HepG2 (cell line): ENCODE measurements at regions not wholly inside any gene's neighbourhood (a gene's known extent, or its start where the extent isn't known, plus 50 kb on each side); places are given as distances from the start of the nearest gene placed in this dataset.

ENCODE experiments used
- ATAC-seq: fragments of 200-7000 bp; cut with Tn5 transposase; 3 replicates; pipeline ENCODE4 v1.9.1; 2020; ENCODE audit warnings: mild to moderate bottlenecking, moderate library complexity
- BruUV-seq: library from RNA; stranded (reverse); fragments of 400-500 nt; replicated peaks from 2 replicates; lab custom pipeline; 2021; lab: Mats Ljungman, UMichigan
- CTCF ChIA-PET: fragments of 300-600 bp; formaldehyde crosslinking; extraction: SDS; loops from one replicate; lab custom pipeline; 2021; ENCODE audit warnings: low total read pairs, inconsistent platforms, low intra/inter-chr PET ratio; lab: Yijun Ruan, JAX
- POLR2A ChIA-PET: fragments of 350-600 bp; sonication (Branson Sonifier 250); formaldehyde crosslinking; loops from one replicate; lab custom pipeline; 2020; ENCODE audit warnings: antibody characterized with exemption, inconsistent platforms; lab: Yijun Ruan, JAX
- DNase-seq: peaks from one replicate; pipeline ENCODE4 v3.0.0-alpha.2; 2015; ENCODE audit warnings: low spot score
- FAIRE-seq: peaks from 3 replicates; lab custom pipeline; 2011; peaks lifted over from hg19 to GRCh38; lab: Jason Lieb, UNC
- H2AFZ ChIP-seq: one replicate; pipeline ENCODE4 v1.6.1; 2011; ENCODE audit warnings: low read length, inconsistent platforms
- H3K27ac ChIP-seq: fragments of 300-600 bp; 3 replicates; pipeline ENCODE4 v1.8.0; 2011; ENCODE audit warnings: mixed run types, mild to moderate bottlenecking, mixed read lengths, low read length, inconsistent platforms; ENCODE audit not compliant: insufficient read depth; ENCODE audit errors: extremely low read length
- H3K27me3 ChIP-seq, 2 experiments: fragments of 200-600 bp in 1 of 2; 2 replicates in 1 of 2; 3 replicates in 1 of 2; pipeline versions ENCODE4 v1.6.0 to v1.8.0; 2011; ENCODE audit warnings: low read length in 2 of 2, mild to moderate bottlenecking in 2 of 2, moderate library complexity in 2 of 2, inconsistent platforms in 1 of 2; ENCODE audit not compliant: insufficient read depth in 2 of 2, control insufficient read depth in 1 of 2
- H3K36me3 ChIP-seq, 2 experiments: fragments of 200-600 bp in 1 of 2; replicated peaks in 1 of 2; 2 replicates in 1 of 2; 3 replicates in 1 of 2; pipeline versions ENCODE4 v1.5.1 to v1.8.0; 2011; ENCODE audit warnings: low read length in 2 of 2, inconsistent platforms in 1 of 2; ENCODE audit not compliant: insufficient read depth in 2 of 2, control insufficient read depth in 1 of 2
- H3K4me1 ChIP-seq: 2 replicates; pipeline ENCODE4 v1.5.1; 2012; ENCODE audit warnings: low read length, inconsistent platforms; ENCODE audit not compliant: insufficient read depth
- H3K4me2 ChIP-seq: 2 replicates; pipeline ENCODE4 v1.6.0; 2011; ENCODE audit warnings: low read depth, low read length, inconsistent platforms
- H3K4me3 ChIP-seq, 3 experiments: fragments of 200-600 bp in 1 of 3; sonication (generic), shearing (Covaris generic) in 1 of 3; replicated peaks in 1 of 3; 2 replicates each; pipeline ENCODE4 v1.5.1; 2011 to 2016; ENCODE audit warnings: low read length in 3 of 3, inconsistent platforms in 2 of 3, low read depth in 2 of 3, mild to moderate bottlenecking in 2 of 3, control low read depth in 1 of 3, mixed read lengths in 1 of 3; ENCODE audit not compliant: insufficient read depth in 1 of 3
- H3K79me2 ChIP-seq: one replicate; pipeline ENCODE4 v1.6.1; 2011; ENCODE audit warnings: low read length, inconsistent platforms; ENCODE audit not compliant: insufficient read depth
- H3K9ac ChIP-seq: 2 replicates; pipeline ENCODE4 v1.6.0; 2011; ENCODE audit warnings: mild to moderate bottlenecking, low read depth, low read length, inconsistent platforms; ENCODE audit not compliant: insufficient read depth
- H3K9me3 ChIP-seq: 2 replicates; pipeline ENCODE4 v1.5.1; 2012; ENCODE audit warnings: mild to moderate bottlenecking, low read length
- H4K20me1 ChIP-seq: 2 replicates; pipeline ENCODE4 v1.6.0; 2011; ENCODE audit warnings: inconsistent platforms, mild to moderate bottlenecking, low read length, moderate library complexity; ENCODE audit not compliant: insufficient read depth
- CENPX ChIP-seq: sonication (generic); formaldehyde crosslinking; IDR thresholded peaks from 2 replicates; pipeline ENCODE4 v1.9.0; 2021; ENCODE audit warnings: mild to moderate bottlenecking, missing genetic modification reagents, moderate library complexity
- CHD4 ChIP-seq: fragments of 200-600 bp; sonication (generic); IDR thresholded peaks from 2 replicates; pipeline ENCODE4 v1.7.0; 2017; ENCODE audit warnings: mild to moderate bottlenecking, low read length, borderline replicate concordance
- KDM2A ChIP-seq: sonication (generic); formaldehyde crosslinking; IDR thresholded peaks from 2 replicates; pipeline ENCODE4 v1.4.0; 2020; ENCODE audit warnings: low read depth, missing genetic modification reagents, borderline replicate concordance
- MBD4 ChIP-seq: IDR thresholded peaks from 2 replicates; pipeline ENCODE4 v1.6.1; 2012; ENCODE audit warnings: low read length, inconsistent platforms, borderline replicate concordance
- PHF8 ChIP-seq: sonication (generic); formaldehyde crosslinking; IDR thresholded peaks from 2 replicates; pipeline ENCODE4 v1.5.0; 2020; ENCODE audit warnings: missing genetic modification reagents
- SP4 ChIP-seq: sonication (generic); formaldehyde crosslinking; IDR thresholded peaks from 2 replicates; pipeline ENCODE4 v1.8.1; 2023; ENCODE audit warnings: mild to moderate bottlenecking, missing genetic modification reagents
- TCF12 ChIP-seq, 2 experiments: fragments of 450-650 bp in 1 of 2; sonication (generic) in 1 of 2; formaldehyde crosslinking in 1 of 2; IDR thresholded peaks; 2 replicates each; pipeline versions ENCODE4 v1.6.1 to v1.8.0; 2017 to 2022; ENCODE audit warnings: antibody characterized with exemption in 1 of 2, mild to moderate bottlenecking in 1 of 2, missing genetic modification reagents in 1 of 2, moderate library complexity in 1 of 2
- ZFP1 ChIP-seq: IDR thresholded peaks from 2 replicates; pipeline ENCODE4 v1.6.1; 2016
- ZFX ChIP-seq: sonication (generic); formaldehyde crosslinking; IDR thresholded peaks from 2 replicates; pipeline ENCODE4 v1.4.0; 2020; ENCODE audit warnings: mild to moderate bottlenecking, low read depth, missing genetic modification reagents, moderate library complexity
- ZFY ChIP-seq: sonication (generic); formaldehyde crosslinking; IDR thresholded peaks from 2 replicates; pipeline ENCODE4 v1.4.0; 2020; ENCODE audit warnings: missing genetic modification reagents
- ZNF10 ChIP-seq: sonication (generic); formaldehyde crosslinking; IDR thresholded peaks from 2 replicates; pipeline ENCODE4 v1.4.0; 2020; ENCODE audit warnings: mild to moderate bottlenecking, low read depth, missing genetic modification reagents, borderline replicate concordance
- ZNF121 ChIP-seq: sonication (generic); formaldehyde crosslinking; IDR thresholded peaks from 2 replicates; pipeline ENCODE4 v1.5.0; 2020; ENCODE audit warnings: mild to moderate bottlenecking, missing genetic modification reagents
- ZNF512B ChIP-seq: sonication (generic); formaldehyde crosslinking; IDR thresholded peaks from 2 replicates; pipeline ENCODE4 v1.5.1; 2020; ENCODE audit warnings: missing genetic modification reagents, mild to moderate bottlenecking, borderline replicate concordance
- WGBS: methylation state at CpG from one replicate; pipeline ENCODE4 v1.1.6; 2017; ENCODE audit warnings: low lambda C conversion rate; 5-methylcytosine and 5-hydroxymethylcytosine counted together
- in situ Hi-C: cut with HindIII; loops from 2 replicates; pipeline ENCODE4 v1.10.0; 2017; ENCODE audit warnings: low pct_unique_long_range_greater_than_20kb; ENCODE audit not compliant: extremely low pct_ligation_motif_present
- intact Hi-C: fragments of 100-400 bp; cut with micrococcal nuclease; formaldehyde crosslinking; loops from one replicate; pipeline ENCODE4 v1.10.0; 2022; ENCODE audit not compliant: unreplicated experiment
- TF ChIP-seq, protein P1 (sequence below): sonication (generic); formaldehyde crosslinking; IDR thresholded peaks from 2 replicates; pipeline ENCODE4 v1.5.1; 2020; ENCODE audit warnings: mild to moderate bottlenecking, missing genetic modification reagents
- TF ChIP-seq, protein P2 (sequence below): sonication (generic); formaldehyde crosslinking; IDR thresholded peaks from 2 replicates; pipeline ENCODE4 v1.8.0; 2022; ENCODE audit warnings: missing genetic modification reagents, mild to moderate bottlenecking, inconsistent platforms, borderline replicate concordance
- TF ChIP-seq, protein P3 (sequence below): sonication (generic); formaldehyde crosslinking; IDR thresholded peaks from 2 replicates; pipeline ENCODE4 v1.8.0; 2022; ENCODE audit warnings: mild to moderate bottlenecking, missing genetic modification reagents; ENCODE audit not compliant: insufficient replicate concordance

DNA sequence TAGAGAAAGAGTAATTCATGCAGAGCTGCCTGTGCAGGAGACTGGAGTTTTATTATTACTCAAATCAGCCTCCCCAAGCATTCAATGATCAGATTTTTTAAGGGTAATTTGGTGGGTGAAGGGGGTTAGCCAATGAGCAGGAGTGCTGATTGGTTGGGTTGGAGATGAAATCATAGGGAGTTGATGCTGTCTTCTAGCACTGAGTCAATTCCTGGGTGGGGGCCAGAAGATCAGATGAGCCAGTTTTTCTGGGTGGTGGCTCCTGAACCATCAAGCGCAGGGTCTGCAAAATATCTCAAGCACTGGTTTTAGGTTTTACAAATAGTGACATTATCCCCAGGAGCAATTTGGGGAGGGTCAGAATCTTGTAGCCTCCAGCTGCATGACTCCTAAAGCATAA, 312.8 kb upstream of the THSD7B start:
- no peaks in the 10 kb centered on the region for H3K9me3 ChIP-seq
- H3K9ac ChIP-seq: no peak overlapping the region
- in situ Hi-C loops (no loop called here), intact Hi-C loops (no loop called here)
- ChIA-PET POLR2A (no interaction called here), CTCF (no interaction called here)
- FAIRE-seq: no peak
- no peaks in the 10 kb centered on the region for H3K36me3 ChIP-seq
- H3K79me2 ChIP-seq: no peaks in the 10 kb centered on the region
- BruUV-seq: no TSS peak
- H2AFZ ChIP-seq: no peak overlapping the region
- no peaks in the 10 kb centered on the region for H4K20me1 ChIP-seq
- no peak overlapping the region for H3K4me3 ChIP-seq
- H3K27ac ChIP-seq: no peak overlapping the region
- WGBS: 73% methylated on average over 1 of the region's 1 CpG
- H3K27me3 ChIP-seq: no peaks in the 10 kb centered on the region; a peak in 2 of 5 replicates
- no peak for DNase-seq
- H3K4me1 ChIP-seq: no peaks in the 10 kb centered on the region
- H3K4me2 ChIP-seq: no peak overlapping the region
- no peak for ATAC-seq
- no peak for TF ChIP-seq CHD4
- TF ChIP-seq, protein P1, sequence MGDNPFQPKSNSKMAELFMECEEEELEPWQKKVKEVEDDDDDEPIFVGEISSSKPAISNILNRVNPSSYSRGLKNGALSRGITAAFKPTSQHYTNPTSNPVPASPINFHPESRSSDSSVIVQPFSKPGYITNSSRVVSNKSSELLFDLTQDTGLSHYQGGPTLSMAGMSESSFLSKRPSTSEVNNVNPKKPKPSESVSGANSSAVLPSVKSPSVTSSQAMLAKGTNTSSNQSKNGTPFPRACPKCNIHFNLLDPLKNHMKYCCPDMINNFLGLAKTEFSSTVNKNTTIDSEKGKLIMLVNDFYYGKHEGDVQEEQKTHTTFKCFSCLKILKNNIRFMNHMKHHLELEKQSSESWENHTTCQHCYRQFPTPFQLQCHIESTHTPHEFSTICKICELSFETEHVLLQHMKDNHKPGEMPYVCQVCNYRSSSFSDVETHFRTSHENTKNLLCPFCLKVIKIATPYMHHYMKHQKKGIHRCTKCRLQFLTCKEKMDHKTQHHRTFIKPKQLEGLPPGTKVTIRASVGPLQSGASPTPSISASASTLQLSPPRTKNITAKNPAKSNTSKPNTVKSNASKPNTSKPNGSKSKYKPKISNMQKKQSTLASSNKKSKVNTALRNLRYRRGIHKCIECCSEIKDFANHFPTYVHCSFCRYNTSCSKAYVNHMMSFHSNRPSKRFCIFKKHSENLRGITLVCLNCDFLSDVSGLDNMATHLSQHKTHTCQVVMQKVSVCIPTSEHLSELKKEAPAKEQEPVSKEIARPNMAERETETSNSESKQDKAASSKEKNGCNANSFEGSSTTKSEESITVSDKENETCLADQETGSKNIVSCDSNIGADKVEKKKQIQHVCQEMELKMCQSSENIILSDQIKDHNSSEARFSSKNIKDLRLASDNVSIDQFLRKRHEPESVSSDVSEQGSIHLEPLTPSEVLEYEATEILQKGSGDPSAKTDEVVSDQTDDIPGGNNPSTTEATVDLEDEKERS (CRISPR knock-in tag): no peak
- TF ChIP-seq, protein P2, sequence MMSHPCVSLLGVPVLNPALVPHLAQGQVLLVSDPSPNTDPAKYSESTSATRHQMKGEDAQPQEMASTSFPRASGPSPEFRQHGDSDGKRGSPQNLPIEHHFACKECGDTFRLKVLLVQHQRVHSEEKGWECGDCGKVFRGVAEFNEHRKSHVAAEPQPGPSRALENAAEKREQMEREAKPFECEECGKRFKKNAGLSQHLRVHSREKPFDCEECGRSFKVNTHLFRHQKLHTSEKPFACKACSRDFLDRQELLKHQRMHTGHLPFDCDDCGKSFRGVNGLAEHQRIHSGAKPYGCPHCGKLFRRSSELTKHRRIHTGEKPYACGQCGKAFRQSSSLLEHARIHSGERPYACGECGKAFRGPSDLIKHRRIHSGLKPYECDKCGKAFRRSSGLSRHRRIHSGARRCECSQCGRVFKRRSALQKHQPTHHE (CRISPR knock-in tag): no peak
- TF ChIP-seq ZFY (CRISPR knock-in tag): no peak
- TF ChIP-seq ZNF10: no peak
- TF ChIP-seq ZNF121 (CRISPR knock-in tag): no peak
- no peak for TF ChIP-seq SP4
- TF ChIP-seq ZNF512B (CRISPR knock-in tag): no peak
- no peak for TF ChIP-seq TCF12 (IDR thresholded peaks at IDR 0.05)
- no peak for TF ChIP-seq TCF12 (CRISPR knock-in tag; IDR thresholded peaks at IDR 0.05)
- TF ChIP-seq, protein P3, sequence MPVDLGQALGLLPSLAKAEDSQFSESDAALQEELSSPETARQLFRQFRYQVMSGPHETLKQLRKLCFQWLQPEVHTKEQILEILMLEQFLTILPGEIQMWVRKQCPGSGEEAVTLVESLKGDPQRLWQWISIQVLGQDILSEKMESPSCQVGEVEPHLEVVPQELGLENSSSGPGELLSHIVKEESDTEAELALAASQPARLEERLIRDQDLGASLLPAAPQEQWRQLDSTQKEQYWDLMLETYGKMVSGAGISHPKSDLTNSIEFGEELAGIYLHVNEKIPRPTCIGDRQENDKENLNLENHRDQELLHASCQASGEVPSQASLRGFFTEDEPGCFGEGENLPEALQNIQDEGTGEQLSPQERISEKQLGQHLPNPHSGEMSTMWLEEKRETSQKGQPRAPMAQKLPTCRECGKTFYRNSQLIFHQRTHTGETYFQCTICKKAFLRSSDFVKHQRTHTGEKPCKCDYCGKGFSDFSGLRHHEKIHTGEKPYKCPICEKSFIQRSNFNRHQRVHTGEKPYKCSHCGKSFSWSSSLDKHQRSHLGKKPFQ (CRISPR knock-in tag): no peak
- no peak for TF ChIP-seq ZFP1 (CRISPR knock-in tag)
- no peak for TF ChIP-seq KDM2A (CRISPR knock-in tag)
- no peak for TF ChIP-seq PHF8 (CRISPR knock-in tag)
- no peak for TF ChIP-seq MBD4
- no peak for TF ChIP-seq CENPX
- no peak for TF ChIP-seq ZFX
